ENCODE measurements at regions not wholly inside any gene's neighbourhood (a gene's known extent, or its start where the extent isn't known, plus 50 kb on each side); places are given as distances from the start of the nearest gene placed in this dataset.

GRCh38 chr6:100268326-100268725 is 196.4 kb downstream of the SIM1 start:
- no peaks in the 10 kb centered on the region for H3K9me3 ChIP-seq (ENCODE audit: control insufficient read depth, low read length)
- H3K36me3 ChIP-seq (ENCODE audit: control insufficient read depth, insufficient read depth, low read length) = no peaks in the 10 kb centered on the region
- H3K27ac ChIP-seq (ENCODE audit: low read depth, low read length, severe bottlenecking) = no peak overlapping the region
- H3K4me1 ChIP-seq (ENCODE audit: control insufficient read depth, insufficient read depth, low read length, poor library complexity, severe bottlenecking) = peaks cover 30% of the 10 kb centered on the region
- WGBS, 2 experiments (ENCODE audit: insufficient coverage in 2 of 2) = 100% methylated on average over 2 of the region's 4 CpGs
- no peak overlapping the region for H3K4me3 ChIP-seq (ENCODE audit: extremely low read depth, insufficient read depth, low read length, poor library complexity, severe bottlenecking)

- Histone ChIP-seq H3K36me3 (ENCODE audit: control insufficient read depth, insufficient read depth, low read length) (no peaks in the 10 kb centered on the region), H3K27ac (ENCODE audit: low read depth, low read length, severe bottlenecking) (no peak overlapping the region), H3K4me1 (ENCODE audit: control insufficient read depth, insufficient read depth, low read length, poor library complexity, severe bottlenecking) (peaks cover 30% of the 10 kb centered on the region), H3K4me3 (ENCODE audit: extremely low read depth, insufficient read depth, low read length, poor library complexity, severe bottlenecking) (no peak overlapping the region), H3K9me3 (ENCODE audit: control insufficient read depth, low read length) (no peaks in the 10 kb centered on the region)
- WGBS, 2 experiments (ENCODE audit: insufficient coverage in 2 of 2) = 82 to 100% methylated on average over 1 of the region's 1 CpG
Observed at GRCh38 chr6:100267721-100268123, 197.0 kb downstream of the SIM1 start.

GRCh38 chr6:100266494-100267401 is 198.0 kb downstream of the SIM1 start:
- WGBS, 2 experiments (ENCODE audit: insufficient coverage in 2 of 2) = 89 to 92% methylated on average over 7 of the region's 10 CpGs
- Histone ChIP-seq H3K36me3 (ENCODE audit: control insufficient read depth, insufficient read depth, low read length) (no peaks in the 10 kb centered on the region), H3K4me1 (ENCODE audit: control insufficient read depth, insufficient read depth, low read length, poor library complexity, severe bottlenecking) (peaks cover 30% of the 10 kb centered on the region), H3K27ac (ENCODE audit: low read depth, low read length, severe bottlenecking) (no peak overlapping the region), H3K9me3 (ENCODE audit: control insufficient read depth, low read length) (no peaks in the 10 kb centered on the region), H3K4me3 (ENCODE audit: extremely low read depth, insufficient read depth, low read length, poor library complexity, severe bottlenecking) (no peak overlapping the region)

GRCh38 chr6:100262086-100262485 is 202.6 kb downstream of the SIM1 start:
- H3K36me3 ChIP-seq (ENCODE audit: control insufficient read depth, insufficient read depth, low read length) = no peaks in the 10 kb centered on the region
- no peak overlapping the region for H3K4me3 ChIP-seq (ENCODE audit: extremely low read depth, insufficient read depth, low read length, poor library complexity, severe bottlenecking)
- WGBS, 2 experiments (ENCODE audit: insufficient coverage in 2 of 2) = no CpG with 5 or more reads among the region's 4 CpGs
- H3K4me1 ChIP-seq (ENCODE audit: control insufficient read depth, insufficient read depth, low read length, poor library complexity, severe bottlenecking) = peaks cover 11% of the 10 kb centered on the region
- no peaks in the 10 kb centered on the region for H3K9me3 ChIP-seq (ENCODE audit: control insufficient read depth, low read length)
- no peak overlapping the region for H3K27ac ChIP-seq (ENCODE audit: low read depth, low read length, severe bottlenecking)

GRCh38 chr6:100261486-100261885 is 203.2 kb downstream of the SIM1 start:
- Histone ChIP-seq H3K9me3 (ENCODE audit: control insufficient read depth, low read length) (no peaks in the 10 kb centered on the region), H3K27ac (ENCODE audit: low read depth, low read length, severe bottlenecking) (no peak overlapping the region), H3K4me1 (ENCODE audit: control insufficient read depth, insufficient read depth, low read length, poor library complexity, severe bottlenecking) (peaks cover 5% of the 10 kb centered on the region), H3K36me3 (ENCODE audit: control insufficient read depth, insufficient read depth, low read length) (no peaks in the 10 kb centered on the region), H3K4me3 (ENCODE audit: extremely low read depth, insufficient read depth, low read length, poor library complexity, severe bottlenecking) (no peak overlapping the region)
- 92% methylated on average over 2 of the region's 2 CpGs; no CpG with 5 or more reads in 1 of the 2 experiments for WGBS, 2 experiments (ENCODE audit: insufficient coverage in 2 of 2)

GRCh38 chr6:100260584-100260983 is 204.1 kb downstream of the SIM1 start:
- Histone ChIP-seq H3K4me1 (ENCODE audit: control insufficient read depth, insufficient read depth, low read length, poor library complexity, severe bottlenecking) (peaks cover 4% of the 10 kb centered on the region), H3K4me3 (ENCODE audit: extremely low read depth, insufficient read depth, low read length, poor library complexity, severe bottlenecking) (no peak overlapping the region), H3K36me3 (ENCODE audit: control insufficient read depth, insufficient read depth, low read length) (no peaks in the 10 kb centered on the region), H3K27ac (ENCODE audit: low read depth, low read length, severe bottlenecking) (no peak overlapping the region), H3K9me3 (ENCODE audit: control insufficient read depth, low read length) (no peaks in the 10 kb centered on the region)

GRCh38 chr6:100259865-100260264 is 204.9 kb downstream of the SIM1 start:
- Histone ChIP-seq H3K4me3 (ENCODE audit: extremely low read depth, insufficient read depth, low read length, poor library complexity, severe bottlenecking) (no peak overlapping the region), H3K27ac (ENCODE audit: low read depth, low read length, severe bottlenecking) (no peak overlapping the region), H3K4me1 (ENCODE audit: control insufficient read depth, insufficient read depth, low read length, poor library complexity, severe bottlenecking) (no peaks in the 10 kb centered on the region), H3K36me3 (ENCODE audit: control insufficient read depth, insufficient read depth, low read length) (no peaks in the 10 kb centered on the region), H3K9me3 (ENCODE audit: control insufficient read depth, low read length) (no peaks in the 10 kb centered on the region)
- WGBS, 2 experiments (ENCODE audit: insufficient coverage in 2 of 2) = 80 to 89% methylated on average over 2 to 3 of the region's 3 CpGs

- Histone ChIP-seq H3K4me3 (ENCODE audit: extremely low read depth, insufficient read depth, low read length, poor library complexity, severe bottlenecking) (no peak overlapping the region), H3K36me3 (ENCODE audit: control insufficient read depth, insufficient read depth, low read length) (no peaks in the 10 kb centered on the region), H3K4me1 (ENCODE audit: control insufficient read depth, insufficient read depth, low read length, poor library complexity, severe bottlenecking) (no peaks in the 10 kb centered on the region), H3K9me3 (ENCODE audit: control insufficient read depth, low read length) (no peaks in the 10 kb centered on the region), H3K27ac (ENCODE audit: low read depth, low read length, severe bottlenecking) (no peak overlapping the region)
- WGBS, 2 experiments (ENCODE audit: insufficient coverage in 2 of 2) = 60 to 89% methylated on average over 1 of the region's 2 CpGs
Observed at GRCh38 chr6:100258752-100259151, 206.0 kb downstream of the SIM1 start.

GRCh38 chr6:100257793-100258395 is 206.8 kb downstream of the SIM1 start:
- Histone ChIP-seq H3K36me3 (ENCODE audit: control insufficient read depth, insufficient read depth, low read length) (no peaks in the 10 kb centered on the region), H3K9me3 (ENCODE audit: control insufficient read depth, low read length) (no peaks in the 10 kb centered on the region), H3K4me1 (ENCODE audit: control insufficient read depth, insufficient read depth, low read length, poor library complexity, severe bottlenecking) (no peaks in the 10 kb centered on the region), H3K4me3 (ENCODE audit: extremely low read depth, insufficient read depth, low read length, poor library complexity, severe bottlenecking) (no peak overlapping the region), H3K27ac (ENCODE audit: low read depth, low read length, severe bottlenecking) (peak overlapping the region; percentile 55)
- WGBS, 2 experiments (ENCODE audit: insufficient coverage in 2 of 2) = 67% methylated on average over 1 of the region's 4 CpGs; no CpG with 5 or more reads in 1 of the 2 experiments

GRCh38 chr6:100255701-100256100 is 209.0 kb downstream of the SIM1 start:
- Histone ChIP-seq H3K4me1 (ENCODE audit: control insufficient read depth, insufficient read depth, low read length, poor library complexity, severe bottlenecking) (no peaks in the 10 kb centered on the region), H3K4me3 (ENCODE audit: extremely low read depth, insufficient read depth, low read length, poor library complexity, severe bottlenecking) (no peak overlapping the region), H3K36me3 (ENCODE audit: control insufficient read depth, insufficient read depth, low read length) (no peaks in the 10 kb centered on the region), H3K27ac (ENCODE audit: low read depth, low read length, severe bottlenecking) (no peak overlapping the region), H3K9me3 (ENCODE audit: control insufficient read depth, low read length) (no peaks in the 10 kb centered on the region)
- 81 to 90% methylated on average over 5 of the region's 5 CpGs for WGBS, 2 experiments (ENCODE audit: insufficient coverage in 2 of 2)

- WGBS, 2 experiments (ENCODE audit: insufficient coverage in 2 of 2) = no CpG with 5 or more reads among the region's 1 CpG
- Histone ChIP-seq H3K9me3 (ENCODE audit: control insufficient read depth, low read length) (no peaks in the 10 kb centered on the region), H3K4me3 (ENCODE audit: extremely low read depth, insufficient read depth, low read length, poor library complexity, severe bottlenecking) (no peak overlapping the region), H3K36me3 (ENCODE audit: control insufficient read depth, insufficient read depth, low read length) (no peaks in the 10 kb centered on the region), H3K4me1 (ENCODE audit: control insufficient read depth, insufficient read depth, low read length, poor library complexity, severe bottlenecking) (no peaks in the 10 kb centered on the region), H3K27ac (ENCODE audit: low read depth, low read length, severe bottlenecking) (no peak overlapping the region)
Observed at GRCh38 chr6:100247123-100247522, 217.6 kb downstream of the SIM1 start.

Data from mesodermal cell (in vitro differentiated cells).